SK-N-SH (cell line): ENCODE measurements at regions not wholly inside any gene's neighbourhood (a gene's known extent, or its start where the extent isn't known, plus 50 kb on each side); places are given as distances from the start of the nearest gene placed in this dataset.

Experiments
- CTCF ChIA-PET: fragments of 300-600, 350-600 bp; formaldehyde crosslinking; extraction: SDS; loops from one replicate; lab custom pipeline; 2021; lab: Yijun Ruan, JAX
- POLR2A ChIA-PET: fragments of 350-600 bp; sonication (Branson Sonifier 250); formaldehyde crosslinking; extraction: SDS; loops from one replicate; lab custom pipeline; 2020; ENCODE audit warnings: antibody characterized with exemption, inconsistent platforms; lab: Yijun Ruan, JAX
- DNase-seq: peaks from one replicate; pipeline ENCODE4 v3.0.0; 2012
- H2AFZ ChIP-seq: fragments of 200-600 bp; sonication (generic); 2 replicates; pipeline ENCODE4 v1.8.1; 2016; ENCODE audit warnings: antibody characterized with exemption, mild to moderate bottlenecking, low read depth
- H3F3A ChIP-seq: fragments of 200-600 bp; sonication (generic); replicated peaks from 2 replicates; pipeline ENCODE3; 2016; ENCODE audit warnings: antibody characterized with exemption, mild to moderate bottlenecking; ENCODE audit not compliant: insufficient read depth
- H3K27ac ChIP-seq, 2 experiments: fragments of 200-500 bp in 1 of 2; fragments of 200-600 bp in 1 of 2; sonication (Bioruptor generic) in 1 of 2; sonication (generic), shearing (Covaris generic) in 1 of 2; 2 replicates each; pipeline versions ENCODE4 v1.5.1 to v1.6.1; 2014 to 2016; ENCODE audit warnings: low read depth in 2 of 2, inconsistent platforms in 1 of 2, low read length in 1 of 2, mild to moderate bottlenecking in 1 of 2, mixed read lengths in 1 of 2
- H3K27me3 ChIP-seq: fragments of 200-600 bp; sonication (generic), shearing (Covaris generic); 2 replicates; pipeline ENCODE4 v1.6.1; 2016; ENCODE audit warnings: mixed run types; ENCODE audit not compliant: insufficient read depth
- H3K36me3 ChIP-seq, 2 experiments: fragments of 200-500 bp in 1 of 2; fragments of 200-600 bp in 1 of 2; sonication (Bioruptor generic) in 1 of 2; sonication (generic) in 1 of 2; replicated peaks in 1 of 2; 2 replicates each; pipeline versions ENCODE3 to v1.5.1; 2014 to 2016; ENCODE audit warnings: low read length in 1 of 2, mild to moderate bottlenecking in 1 of 2; ENCODE audit not compliant: insufficient read depth in 2 of 2, control insufficient read depth in 1 of 2
- H3K4me1 ChIP-seq, 2 experiments: fragments of 200-500 bp in 1 of 2; fragments of 200-600 bp in 1 of 2; sonication (Bioruptor generic) in 1 of 2; sonication (generic), shearing (Covaris generic) in 1 of 2; 2 replicates each; pipeline versions ENCODE4 v1.5.1 to v1.6.1; 2014 to 2016; ENCODE audit warnings: low read depth in 1 of 2, low read length in 1 of 2, mixed run types in 1 of 2; ENCODE audit not compliant: insufficient read depth in 2 of 2, control insufficient read depth in 1 of 2
- H3K4me2 ChIP-seq: fragments of 200-600 bp; sonication (generic), shearing (Covaris generic); 2 replicates; pipeline ENCODE4 v1.6.1; 2017; ENCODE audit warnings: mixed run types
- H3K4me3 ChIP-seq, 2 experiments: fragments of 200-500 bp in 1 of 2; fragments of 200-600 bp in 1 of 2; sonication (Bioruptor generic) in 1 of 2; sonication (generic), shearing (Covaris generic) in 1 of 2; 2 replicates each; pipeline versions ENCODE4 v1.5.1 to v1.8.1; 2014 to 2016; ENCODE audit warnings: low read depth in 2 of 2, inconsistent platforms in 1 of 2, low read length in 1 of 2, mild to moderate bottlenecking in 1 of 2, mixed read lengths in 1 of 2, moderate library complexity in 1 of 2
- H3K79me2 ChIP-seq: fragments of 200-600 bp; sonication (generic); 2 replicates; pipeline ENCODE4 v1.8.1; 2017; ENCODE audit warnings: mild to moderate bottlenecking; ENCODE audit not compliant: insufficient read depth
- H3K9ac ChIP-seq: fragments of 200-600 bp; sonication (generic); 2 replicates; pipeline ENCODE4 v1.6.1; 2017; ENCODE audit warnings: mixed run types
- H3K9me2 ChIP-seq: fragments of 200-600 bp; sonication (generic); 2 replicates; pipeline ENCODE4 v1.6.1; 2017; ENCODE audit warnings: mixed run types
- H3K9me3 ChIP-seq: fragments of 200-600 bp; sonication (generic); 2 replicates; pipeline ENCODE4 v1.6.1; 2017; ENCODE audit warnings: mixed run types, mild to moderate bottlenecking, moderate library complexity
- H4K20me1 ChIP-seq: fragments of 200-600 bp; sonication (generic); 2 replicates; pipeline ENCODE4 v1.6.1; 2017; ENCODE audit warnings: mild to moderate bottlenecking, mixed run types; ENCODE audit not compliant: insufficient read depth
- CHD2 ChIP-seq: fragments of 150-350 bp; IDR thresholded peaks from 2 replicates; pipeline ENCODE4 v1.6.1; 2018; ENCODE audit warnings: low read length; ENCODE audit not compliant: partially characterized antibody
- CTCF ChIP-seq: fragments of 200-600 bp; sonication (generic); IDR thresholded peaks from 2 replicates; pipeline ENCODE4 v1.6.1; 2017; ENCODE audit warnings: antibody characterized with exemption, mild to moderate bottlenecking, moderate library complexity
- EP300 ChIP-seq, 2 experiments: IDR thresholded peaks; 2 replicates each; pipeline versions ENCODE4 v1.4.0 to v1.6.1; 2012; ENCODE audit warnings: borderline replicate concordance in 1 of 2, low read depth in 1 of 2, low read length in 1 of 2
- FOXJ3 ChIP-seq: sonication (generic); formaldehyde crosslinking; IDR thresholded peaks from 2 replicates; pipeline ENCODE4 v1.5.1; 2020; ENCODE audit warnings: mild to moderate bottlenecking, missing genetic modification reagents
- FOXM1 ChIP-seq: IDR thresholded peaks from 2 replicates; pipeline ENCODE4 v1.4.0; 2012; ENCODE audit warnings: low read depth, mild to moderate bottlenecking
- GABPA ChIP-seq: IDR thresholded peaks from 2 replicates; pipeline ENCODE4 v1.4.0; 2012; ENCODE audit warnings: low read depth, mild to moderate bottlenecking
- GATA2 ChIP-seq: sonication (generic); formaldehyde crosslinking; IDR thresholded peaks from 2 replicates; pipeline ENCODE4 v1.5.0; 2020; ENCODE audit warnings: mild to moderate bottlenecking, missing genetic modification reagents
- JUND ChIP-seq: IDR thresholded peaks from 2 replicates; pipeline ENCODE4 v1.4.0; 2012
- MAX ChIP-seq: IDR thresholded peaks from 2 replicates; pipeline ENCODE4 v1.4.0; 2012; ENCODE audit warnings: low read depth
- MEF2A ChIP-seq: IDR thresholded peaks from 2 replicates; pipeline ENCODE4 v1.4.0; 2012; ENCODE audit warnings: low read depth, borderline replicate concordance
- MXI1 ChIP-seq: IDR thresholded peaks from 2 replicates; pipeline ENCODE4 v1.6.1; 2012; ENCODE audit warnings: mild to moderate bottlenecking, low read depth, low read length, improper control_type of control experiment
- NRF1 ChIP-seq: IDR thresholded peaks from 2 replicates; pipeline ENCODE4 v1.6.1; 2012; ENCODE audit warnings: low read depth, mild to moderate bottlenecking, low read length
- RAD21 ChIP-seq: IDR thresholded peaks from 2 replicates; pipeline ENCODE4 v1.6.1; 2012; ENCODE audit warnings: mild to moderate bottlenecking, low read length
- REST ChIP-seq: IDR thresholded peaks from 2 replicates; pipeline ENCODE4 v1.6.1; 2012; ENCODE audit warnings: mild to moderate bottlenecking, low read depth, low read length, moderate library complexity
- RXRA ChIP-seq: IDR thresholded peaks from 2 replicates; pipeline ENCODE4 v1.4.0; 2012; ENCODE audit warnings: low read depth, mild to moderate bottlenecking, borderline replicate concordance
- USF2 ChIP-seq: fragments of 150-350 bp; IDR thresholded peaks from 2 replicates; pipeline ENCODE4 v1.6.1; 2017; ENCODE audit warnings: antibody characterized with exemption, low read length, low read depth, borderline replicate concordance
- WGBS: methylation state at CpG from one replicate; pipeline ENCODE4 v1.1.6; 2017; ENCODE audit warnings: low lambda C conversion rate; 5-methylcytosine and 5-hydroxymethylcytosine counted together

- TF ChIP-seq FOXM1 (no peak), MAX (no peak), RAD21 (no peak), MXI1 (no peak), JUND (no peak), RXRA (no peak), CTCF (no peak), REST (no peak), USF2 (no peak), MEF2A (no peak), EP300 (IDR thresholded peaks at IDR 0.05; ENCODE audit: borderline replicate concordance in 1 of 2, low read depth in 1 of 2, low read length in 1 of 2) (no peak), NRF1 (no peak), FOXJ3 (CRISPR knock-in tag) (no peak), CHD2 (no peak), GATA2 (CRISPR knock-in tag) (no peak), GABPA (no peak)
- no peak for DNase-seq
- POLR2A ChIA-PET = no interaction called here
Observed at GRCh38 chr3:40871394-40871793, 327.9 kb upstream of the CTNNB1 start.

More at GRCh38 chr3:40871394-40871793, 327.9 kb upstream of the CTNNB1 start:
- 38% methylated on average over 4 of the region's 4 CpGs for WGBS
- Histone ChIP-seq H3K9ac (no peak overlapping the region), H3K79me2 (no peaks in the 10 kb centered on the region), H3K36me3 (no peaks in the 10 kb centered on the region), H3K4me2 (no peak overlapping the region), H3F3A (no peaks in the 10 kb centered on the region), H3K4me3 (no peak overlapping the region), H3K9me2 (no peaks in the 10 kb centered on the region), H3K27ac (no peak overlapping the region), H3K27me3 (no peaks in the 10 kb centered on the region), H4K20me1 (no peaks in the 10 kb centered on the region), H3K9me3 (no peaks in the 10 kb centered on the region), H2AFZ (no peak overlapping the region), H3K4me1 (no peaks in the 10 kb centered on the region; a peak in 1 of 4 replicates)
- CTCF ChIA-PET = no interaction called here
